D721Med (cell line): ENCODE measurements at regions not wholly inside any gene's neighbourhood (a gene's known extent, or its start where the extent isn't known, plus 50 kb on each side); places are given as distances from the start of the nearest gene placed in this dataset.

Experiments
- DNase-seq: peaks from one replicate; pipeline ENCODE4 v3.0.0; 2011; ENCODE audit warnings: low spot score; ENCODE audit not compliant: insufficient read length
- FAIRE-seq: peaks from 2 replicates; lab custom pipeline; 2011; peaks lifted over from hg19 to GRCh38; lab: Jason Lieb, UNC
- CTCF ChIP-seq: IDR thresholded peaks from 2 replicates; pipeline ENCODE4 v1.5.1; 2012; ENCODE audit warnings: mild to moderate bottlenecking, control low read depth; ENCODE audit not compliant: insufficient read depth; ENCODE audit errors: missing control alignments

GRCh38 chr1:201711811-201712210, 117.1 kb upstream of the IPO9 start:
- DNase-seq (no peak), FAIRE-seq (no peak)
- TF ChIP-seq CTCF = no peak

- TF ChIP-seq CTCF = no peak
- FAIRE-seq (no peak), DNase-seq (no peak)
Observed at GRCh38 chr1:201712387-201713085, 116.4 kb upstream of the IPO9 start.

GRCh38 chr1:201713086-201713810, 115.7 kb upstream of the IPO9 start:
- FAIRE-seq (no peak), DNase-seq (no peak)
- TF ChIP-seq CTCF = no peak

GRCh38 chr1:201714542-201715329, 114.2 kb upstream of the IPO9 start:
- FAIRE-seq (no peak), DNase-seq (no peak)
- TF ChIP-seq CTCF = no peak

- TF ChIP-seq CTCF = no peak
- no peak for FAIRE-seq
- DNase-seq = no peak
Observed at GRCh38 chr1:201715351-201715750, 113.6 kb upstream of the IPO9 start.

- FAIRE-seq = no peak
- TF ChIP-seq CTCF = no peak
- no peak for DNase-seq
Observed at GRCh38 chr1:201715801-201716741, 112.9 kb upstream of the IPO9 start.
